AG09319 (cell line): ENCODE measurements at regions not wholly inside any gene's neighbourhood (a gene's known extent, or its start where the extent isn't known, plus 50 kb on each side); places are given as distances from the start of the nearest gene placed in this dataset.

Source experiments
- DNase-seq: peaks from one replicate; pipeline ENCODE4 v3.0.0-alpha.2; 2010; ENCODE audit warnings: low read depth; ENCODE audit errors: extremely low read depth
- TF ChIP-seq, protein P1 (sequence below): IDR thresholded peaks from 2 replicates; pipeline ENCODE4 v1.5.1; 2011; ENCODE audit warnings: low read depth, mild to moderate bottlenecking, inconsistent platforms, low read length, moderate library complexity

DNA sequence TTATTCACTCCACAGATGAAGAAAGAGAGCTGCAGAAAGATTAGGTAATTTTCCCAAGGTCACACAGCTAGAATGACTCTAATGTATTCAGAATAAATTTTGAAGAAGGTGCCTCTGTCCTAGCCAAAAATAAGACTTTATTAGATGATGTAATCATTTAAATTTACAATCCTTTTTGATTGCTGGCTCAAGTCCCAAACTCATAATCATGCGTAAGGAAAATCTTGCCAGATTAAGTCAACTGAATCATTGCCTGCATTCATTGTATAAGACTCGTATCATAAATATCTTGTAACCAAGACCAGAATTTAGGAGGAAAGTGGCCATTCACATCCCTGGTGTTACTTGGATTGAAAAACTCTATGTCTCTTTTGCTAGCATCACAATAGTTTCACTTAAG is 53.1 kb upstream of the STK39 start:
- TF ChIP-seq, protein P1, sequence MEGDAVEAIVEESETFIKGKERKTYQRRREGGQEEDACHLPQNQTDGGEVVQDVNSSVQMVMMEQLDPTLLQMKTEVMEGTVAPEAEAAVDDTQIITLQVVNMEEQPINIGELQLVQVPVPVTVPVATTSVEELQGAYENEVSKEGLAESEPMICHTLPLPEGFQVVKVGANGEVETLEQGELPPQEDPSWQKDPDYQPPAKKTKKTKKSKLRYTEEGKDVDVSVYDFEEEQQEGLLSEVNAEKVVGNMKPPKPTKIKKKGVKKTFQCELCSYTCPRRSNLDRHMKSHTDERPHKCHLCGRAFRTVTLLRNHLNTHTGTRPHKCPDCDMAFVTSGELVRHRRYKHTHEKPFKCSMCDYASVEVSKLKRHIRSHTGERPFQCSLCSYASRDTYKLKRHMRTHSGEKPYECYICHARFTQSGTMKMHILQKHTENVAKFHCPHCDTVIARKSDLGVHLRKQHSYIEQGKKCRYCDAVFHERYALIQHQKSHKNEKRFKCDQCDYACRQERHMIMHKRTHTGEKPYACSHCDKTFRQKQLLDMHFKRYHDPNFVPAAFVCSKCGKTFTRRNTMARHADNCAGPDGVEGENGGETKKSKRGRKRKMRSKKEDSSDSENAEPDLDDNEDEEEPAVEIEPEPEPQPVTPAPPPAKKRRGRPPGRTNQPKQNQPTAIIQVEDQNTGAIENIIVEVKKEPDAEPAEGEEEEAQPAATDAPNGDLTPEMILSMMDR = no peak
- no peak for DNase-seq

- TF ChIP-seq, protein P1 = no peak
- no peak for DNase-seq
Measured at GRCh38 chr2:168304024-168304681, 56.8 kb upstream of the STK39 start.

DNA sequence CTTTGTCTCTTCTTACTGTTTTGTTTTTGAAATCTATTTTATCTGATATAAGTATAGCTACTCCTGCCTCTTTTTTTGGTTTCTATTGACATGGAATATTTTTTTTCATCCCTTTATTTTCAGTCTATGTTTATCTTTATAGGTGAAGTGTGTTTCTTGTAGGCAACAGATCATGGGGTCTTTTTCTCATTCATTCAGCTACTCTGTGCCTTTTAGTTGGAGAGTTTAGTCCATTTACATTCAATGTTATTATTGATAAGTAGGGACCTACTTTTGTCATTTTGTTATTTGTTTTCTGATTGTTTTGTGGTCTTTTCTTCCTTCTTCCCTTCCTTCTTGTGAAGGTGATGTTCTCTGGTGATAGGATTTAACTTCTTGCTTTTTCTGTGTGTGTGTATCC is 60.0 kb upstream of the STK39 start:
- TF ChIP-seq, protein P1 = no peak
- no peak for DNase-seq

GRCh38 chr2:168310580-168310979 is 63.2 kb upstream of the STK39 start:
- DNase-seq = no peak
- TF ChIP-seq, protein P1 = no peak

DNA sequence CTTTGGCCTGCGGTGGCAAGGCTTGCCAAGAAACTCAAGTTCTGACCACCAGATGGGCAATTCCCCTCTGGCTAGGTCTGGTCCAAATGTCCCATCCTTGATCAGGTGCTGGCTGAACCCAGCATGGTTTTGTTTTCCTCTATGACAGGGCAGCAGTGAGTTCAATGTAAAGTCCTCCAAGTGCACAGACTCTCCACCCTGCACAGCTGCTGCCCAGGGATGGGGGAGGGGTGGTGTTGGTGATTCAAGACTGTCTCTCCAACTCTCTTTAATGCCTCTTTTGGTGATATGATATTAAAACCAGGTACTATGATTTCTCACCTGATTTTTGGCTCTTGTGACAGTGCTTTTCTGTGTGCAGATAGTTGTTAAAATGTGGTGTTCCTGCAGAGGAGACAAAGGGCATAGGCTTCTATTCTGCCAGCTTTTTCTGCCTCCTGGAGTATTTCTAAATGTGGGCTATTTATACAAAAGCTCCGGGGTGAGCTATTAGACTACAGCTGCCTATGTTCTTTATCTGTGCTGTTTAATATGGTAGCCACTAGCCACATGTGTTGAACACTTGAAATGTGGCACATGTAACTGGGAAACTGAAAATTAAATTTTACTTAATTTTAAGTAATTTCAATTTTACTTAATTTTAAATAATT is 64.0 kb upstream of the STK39 start:
- DNase-seq = no peak
- TF ChIP-seq, protein P1 = no peak

GRCh38 chr2:168312036-168312822 is 64.8 kb upstream of the STK39 start:
- TF ChIP-seq, protein P1 = no peak
- DNase-seq = no peak

DNA sequence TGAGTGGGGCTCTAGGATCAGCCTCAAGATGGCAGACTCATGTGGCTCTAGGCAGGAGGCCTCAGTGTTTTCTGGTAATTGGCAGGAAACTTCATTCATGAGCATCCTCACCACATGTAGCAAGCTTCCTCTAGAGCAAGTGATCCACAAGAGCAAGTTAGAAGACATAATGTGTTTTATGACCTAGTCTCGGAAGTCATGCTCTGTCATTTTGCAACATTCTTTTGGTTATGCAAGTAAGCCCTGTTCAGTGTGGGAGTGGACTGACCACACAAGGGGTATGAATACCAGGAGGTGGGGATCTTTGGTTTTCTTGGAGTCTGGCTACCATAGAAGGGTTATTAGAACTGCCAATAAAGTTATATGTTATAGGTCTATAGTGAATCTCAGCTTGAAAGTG is 66.8 kb upstream of the STK39 start:
- TF ChIP-seq, protein P1 = no peak
- no peak for DNase-seq
